ENCODE measurements at regions not wholly inside any gene's neighbourhood (a gene's known extent, or its start where the extent isn't known, plus 50 kb on each side); places are given as distances from the start of the nearest gene placed in this dataset.

DNA sequence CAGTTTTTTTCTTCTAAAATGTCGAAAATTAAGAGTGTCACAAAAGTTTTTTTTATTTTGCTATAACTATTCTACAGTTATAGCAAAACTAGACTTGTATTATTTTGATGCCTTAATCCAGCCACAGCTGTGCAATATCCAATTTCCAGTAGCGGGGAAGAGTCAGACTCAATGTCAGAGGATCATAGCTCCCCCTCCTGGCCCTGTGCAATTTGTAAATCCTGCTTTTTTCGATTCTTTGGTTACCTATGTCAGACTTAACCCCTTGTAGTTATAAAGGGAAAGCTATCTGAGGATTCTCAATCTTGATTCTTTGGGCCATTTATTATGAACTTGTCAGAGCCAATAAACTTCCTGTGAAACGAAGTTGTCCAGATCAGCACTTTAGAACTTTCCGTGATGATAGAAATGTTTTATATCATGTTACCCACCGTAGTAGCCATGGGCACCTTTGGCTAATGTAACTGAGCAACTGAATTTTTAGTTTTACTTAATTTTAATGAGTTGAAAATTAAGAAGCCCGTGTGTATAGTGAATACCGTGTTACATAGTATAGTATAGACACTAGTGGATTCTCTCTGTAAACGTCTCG, 87.7 kb upstream of the PRKCQ start:
- TF ChIP-seq ZNF274 (IDR thresholded peaks at IDR 0.05; ENCODE audit: low read depth, low read length) = no peak
- TF ChIP-seq YY1 (IDR thresholded peaks at IDR 0.05; ENCODE audit: insufficient read depth, insufficient read length) = no peak
- TF ChIP-seq SUZ12 (IDR thresholded peaks at IDR 0.05; ENCODE audit: extremely low read depth, insufficient read depth, insufficient read length) = no peak

Data from NT2/D1 (cell line).